T-cell (primary cell): ENCODE measurements at regions not wholly inside any gene's neighbourhood (a gene's known extent, or its start where the extent isn't known, plus 50 kb on each side); places are given as distances from the start of the nearest gene placed in this dataset.
A peak's percentile ranks its signal among the peaks of the same experiment; 100 is the strongest.

ENCODE experiments used
- ATAC-seq, 4 experiments: fragments of 200-7000 bp in 3 of 4; fragments of 150-1000 bp in 1 of 4; cut with Tn5 transposase; replicated peaks in 1 of 4; 1 replicate in 3 of 4; 2 replicates in 1 of 4; pipeline ENCODE4 v1.10.0; 2021; ENCODE audit warnings: moderate library complexity in 3 of 4, mild to moderate bottlenecking in 2 of 4, moderate number of reproducible peaks in 1 of 4
- CTCF ChIA-PET, 2 donors: fragments of 300-600 bp; sonication (Branson Sonifier 250); formaldehyde crosslinking; loops; one replicate each; lab custom pipeline; 2022; ENCODE audit warnings: antibody characterized with exemption in 2 of 2; lab: Charles Lee
- POLR2A ChIA-PET, 2 donors: fragments of 300-600 bp; sonication (Branson Sonifier 250); formaldehyde crosslinking; loops; one replicate each; lab custom pipeline; 2022; ENCODE audit warnings: antibody characterized with exemption in 2 of 2; lab: Charles Lee
- DNase-seq, 35 experiments: peaks; one replicate each; pipeline versions ENCODE4 v3.0.0 to v3.0.0-alpha.2; 2013 to 2023
- H3K27ac ChIP-seq: one replicate; pipeline ENCODE4 v1.5.1; 2013; ENCODE audit warnings: low read length
- H3K27me3 ChIP-seq, 2 experiments: replicated peaks in 1 of 2; 1 replicate in 1 of 2; 2 replicates in 1 of 2; pipeline versions ENCODE4 v1.6.1 to v1.7.0; 2013; ENCODE audit warnings: low read length in 1 of 2, mixed read lengths in 1 of 2; ENCODE audit not compliant: control insufficient read depth in 2 of 2, insufficient read depth in 2 of 2; ENCODE audit errors: extremely low read depth in 1 of 2
- H3K36me3 ChIP-seq, 2 donors: 1 replicate in 1 of 2; 2 replicates in 1 of 2; pipeline versions ENCODE4 v1.6.1 to v1.7.0; 2013; ENCODE audit warnings: low read length in 1 of 2; ENCODE audit not compliant: control insufficient read depth in 2 of 2, insufficient read depth in 1 of 2; ENCODE audit errors: extremely low read depth in 1 of 2
- H3K4me1 ChIP-seq, 2 experiments: 1 replicate in 1 of 2; 2 replicates in 1 of 2; pipeline versions ENCODE4 v1.6.1 to v1.7.0; 2013; ENCODE audit warnings: low read length in 2 of 2, mixed read lengths in 1 of 2; ENCODE audit not compliant: insufficient read depth in 2 of 2, control insufficient read depth in 1 of 2; ENCODE audit errors: extremely low read depth in 1 of 2
- H3K4me3 ChIP-seq, 2 donors: 1 replicate in 1 of 2; 2 replicates in 1 of 2; pipeline versions ENCODE4 v1.5.1 to v1.7.0; 2013; ENCODE audit warnings: mild to moderate bottlenecking in 2 of 2, low read length in 1 of 2, moderate library complexity in 1 of 2; ENCODE audit not compliant: control insufficient read depth in 1 of 2; ENCODE audit errors: extremely low read depth in 1 of 2
- H3K9me3 ChIP-seq: 2 replicates; pipeline ENCODE4 v1.7.0; 2013
- H3K27ac Mint-ChIP-seq, 2 donors: one replicate each; pipeline ENCODE4 v1.8.0; 2020 to 2021; ENCODE audit warnings: mild to moderate bottlenecking in 2 of 2, mixed read lengths in 2 of 2
- H3K27me3 Mint-ChIP-seq, 2 donors: one replicate each; pipeline ENCODE4 v1.8.0; 2021 to 2022; ENCODE audit warnings: mixed read lengths in 2 of 2
- H3K36me3 Mint-ChIP-seq: one replicate; pipeline ENCODE4 v1.8.0; 2021; ENCODE audit warnings: mixed read lengths
- H3K4me1 Mint-ChIP-seq, 3 donors: one replicate each; pipeline ENCODE4 v1.8.0; 2020 to 2022; ENCODE audit warnings: mixed read lengths in 3 of 3, mild to moderate bottlenecking in 1 of 3
- H3K4me3 Mint-ChIP-seq, 3 donors: one replicate each; pipeline ENCODE4 v1.8.0; 2020 to 2022; ENCODE audit warnings: mild to moderate bottlenecking in 3 of 3, mixed read lengths in 3 of 3, moderate library complexity in 3 of 3
- H3K9me3 Mint-ChIP-seq, 3 donors: one replicate each; pipeline ENCODE4 v1.8.0; 2020 to 2022; ENCODE audit warnings: mixed read lengths in 3 of 3
- WGBS: methylation state at CpG from one replicate; pipeline ENCODE4 v1.1.5; 2013; ENCODE audit warnings: missing lambda C conversion rate; ENCODE audit not compliant: insufficient coverage; 5-methylcytosine and 5-hydroxymethylcytosine counted together

DNA sequence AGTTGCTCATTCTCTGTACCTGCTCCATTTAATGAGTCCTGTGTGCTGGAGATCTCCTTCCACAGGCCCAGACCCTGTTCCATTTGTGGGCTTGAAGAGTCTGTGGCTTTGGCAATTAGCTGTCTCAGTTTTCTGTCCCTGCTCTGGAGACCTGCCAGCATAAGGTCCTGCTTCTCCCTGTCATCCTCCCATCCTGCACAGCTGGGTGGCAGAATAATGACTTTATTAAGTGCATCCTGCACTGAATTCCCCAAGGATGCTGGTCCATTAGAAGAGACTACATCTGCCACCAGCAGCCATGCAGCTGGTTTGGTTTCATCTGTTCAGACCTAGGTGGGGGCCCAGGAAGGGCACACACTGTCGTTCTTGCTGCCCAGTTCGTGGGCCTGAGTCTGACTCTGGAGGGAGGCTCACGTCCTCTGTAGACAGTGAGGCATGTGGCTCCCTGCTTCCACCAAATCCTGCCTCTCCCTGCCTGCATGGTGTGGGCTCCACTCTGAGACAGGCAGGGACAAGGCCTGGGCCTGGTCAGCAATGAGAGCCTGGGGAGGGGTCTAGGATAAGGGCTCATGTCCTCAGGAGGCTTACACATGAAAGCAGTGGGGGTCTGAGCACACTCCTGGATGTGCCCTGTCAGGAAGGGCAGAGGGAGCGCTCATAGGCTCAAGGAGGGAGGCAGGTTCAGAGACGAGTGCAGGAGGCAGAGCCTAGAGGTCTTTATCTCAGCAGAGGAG is 78.4 kb upstream of the PRR23E start:
- Mint-ChIP-seq H3K9me3 (peaks cover 8 to 20% (median 9%) of the 10 kb centered on the region in 3 donors), H3K27me3 (peaks cover 1 to 18% of the 10 kb centered on the region in 2 donors), H3K27ac (no peak overlapping the region), H3K36me3 (no peaks in the 10 kb centered on the region), H3K4me1 (no peaks in the 10 kb centered on the region), H3K4me3 (no peak overlapping the region)
- no peak overlapping the region for H3K27ac ChIP-seq
- H3K36me3 ChIP-seq, result no peaks in the 10 kb centered on the region
- peaks cover 0 to 6% of the 10 kb centered on the region in 2 experiments for H3K27me3 ChIP-seq
- ChIA-PET CTCF (no interaction called here), POLR2A (no interaction called here)
- H3K9me3 ChIP-seq, result no peaks in the 10 kb centered on the region
- ATAC-seq (no peak), DNase-seq (no peak)
- H3K4me3 ChIP-seq, result no peak overlapping the region
- WGBS, result 87% methylated on average over 2 of the region's 5 CpGs
- no peaks in the 10 kb centered on the region for H3K4me1 ChIP-seq

- Histone ChIP-seq H3K9me3 (no peaks in the 10 kb centered on the region), H3K27ac (no peak overlapping the region), H3K4me1 (no peaks in the 10 kb centered on the region), H3K27me3 (peaks cover 0 to 6% of the 10 kb centered on the region in 2 experiments), H3K36me3 (no peaks in the 10 kb centered on the region), H3K4me3 (no peak overlapping the region)
- Mint-ChIP-seq H3K36me3 (no peaks in the 10 kb centered on the region), H3K4me3 (no peak overlapping the region), H3K9me3 (peaks cover 8 to 20% (median 9%) of the 10 kb centered on the region in 3 donors), H3K27ac (no peak overlapping the region), H3K4me1 (no peaks in the 10 kb centered on the region), H3K27me3 (peaks cover 9 to 13% of the 10 kb centered on the region in 2 donors)
- DNase-seq, result no peak
- CTCF ChIA-PET, result no interaction called here
- POLR2A ChIA-PET, result no interaction called here
- 70% methylated on average over 2 of the region's 3 CpGs for WGBS
- no peak for ATAC-seq
Measured at GRCh38 chr3:127115691-127116351, 77.1 kb upstream of the PRR23E start.

- ATAC-seq (no peak), DNase-seq (no peak)
- Mint-ChIP-seq H3K36me3 (no peaks in the 10 kb centered on the region), H3K4me1 (no peaks in the 10 kb centered on the region), H3K27me3 (peaks cover 13 to 22% of the 10 kb centered on the region in 2 donors), H3K4me3 (no peak overlapping the region), H3K27ac (no peak overlapping the region), H3K9me3 (peaks cover 0 to 1% (median 0%) of the 10 kb centered on the region in 3 donors)
- 94% methylated on average over 2 of the region's 3 CpGs for WGBS
- no peak overlapping the region for H3K27ac ChIP-seq
- no peaks in the 10 kb centered on the region for H3K9me3 ChIP-seq
- H3K4me1 ChIP-seq, result no peaks in the 10 kb centered on the region
- POLR2A ChIA-PET, result no interaction called here
- H3K36me3 ChIP-seq, result no peaks in the 10 kb centered on the region
- CTCF ChIA-PET, result no interaction called here
- H3K27me3 ChIP-seq, result peaks cover 0 to 19% of the 10 kb centered on the region in 2 experiments
- no peak overlapping the region for H3K4me3 ChIP-seq
Measured at GRCh38 chr3:127118366-127118765, 74.6 kb upstream of the PRR23E start.

GRCh38 chr3:127119693-127120464 is 73.1 kb upstream of the PRR23E start:
- CTCF ChIA-PET, result no interaction called here
- no peak for DNase-seq

GRCh38 chr3:127120851-127121647 is 71.9 kb upstream of the PRR23E start:
- ChIA-PET POLR2A (no interaction called here), CTCF (no interaction called here)
- Histone ChIP-seq H3K4me1 (no peaks in the 10 kb centered on the region), H3K27ac (no peak overlapping the region), H3K4me3 (no peak overlapping the region), H3K27me3 (peaks cover 0 to 22% of the 10 kb centered on the region in 2 experiments), H3K36me3 (no peaks in the 10 kb centered on the region), H3K9me3 (no peaks in the 10 kb centered on the region)
- peak in 1 of 35 experiments; percentile 4 for DNase-seq
- H3K36me3 Mint-ChIP-seq, result no peaks in the 10 kb centered on the region
- no peak overlapping the region for H3K4me3 Mint-ChIP-seq
- H3K9me3 Mint-ChIP-seq, result no peaks in the 10 kb centered on the region
- no peak for ATAC-seq
- no peaks in the 10 kb centered on the region for H3K4me1 Mint-ChIP-seq
- 84% methylated on average over 11 of the region's 13 CpGs for WGBS
- H3K27me3 Mint-ChIP-seq, result peaks cover 21 to 28% of the 10 kb centered on the region in 2 donors
- H3K27ac Mint-ChIP-seq, result no peak overlapping the region

More at GRCh38 chr3:127119693-127120464, 73.1 kb upstream of the PRR23E start:
- H3K27ac Mint-ChIP-seq, result no peak overlapping the region
- no peaks in the 10 kb centered on the region for H3K9me3 Mint-ChIP-seq
- H3K27me3 Mint-ChIP-seq, result peaks cover 21 to 28% of the 10 kb centered on the region in 2 donors
- Histone ChIP-seq H3K36me3 (no peaks in the 10 kb centered on the region), H3K9me3 (no peaks in the 10 kb centered on the region), H3K27me3 (peaks cover 0 to 26% of the 10 kb centered on the region in 2 experiments), H3K4me3 (no peak overlapping the region), H3K27ac (no peak overlapping the region), H3K4me1 (no peaks in the 10 kb centered on the region)
- H3K36me3 Mint-ChIP-seq, result no peaks in the 10 kb centered on the region
- no peak overlapping the region for H3K4me3 Mint-ChIP-seq
- no peaks in the 10 kb centered on the region for H3K4me1 Mint-ChIP-seq
- ATAC-seq, result no peak
- 62% methylated on average over 3 of the region's 5 CpGs for WGBS
- POLR2A ChIA-PET, result no interaction called here

DNA sequence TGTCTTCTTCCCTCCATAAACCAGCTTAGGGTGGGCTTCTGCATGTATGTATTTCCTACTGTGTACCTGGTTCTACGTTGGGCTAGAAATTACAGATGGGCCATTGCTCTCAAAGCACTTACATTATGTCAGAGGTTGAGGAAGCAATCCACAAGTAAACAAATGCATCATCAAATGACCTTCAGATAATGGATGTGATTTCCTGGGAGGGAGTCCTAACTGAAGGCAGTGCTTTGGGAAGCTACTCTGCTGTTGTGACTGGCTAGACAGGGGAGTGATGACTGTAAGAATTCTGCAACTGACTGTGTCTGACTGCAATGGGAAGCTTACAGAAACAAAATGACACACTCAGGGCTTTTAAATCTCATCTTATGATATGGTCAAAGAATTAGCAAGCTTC is 71.0 kb upstream of the PRR23E start:
- H3K27ac Mint-ChIP-seq, result no peak overlapping the region
- no peaks in the 10 kb centered on the region for H3K36me3 Mint-ChIP-seq
- POLR2A ChIA-PET, result no interaction called here
- no peak overlapping the region for H3K4me3 ChIP-seq
- ATAC-seq, result no peak
- CTCF ChIA-PET, result no interaction called here
- H3K9me3 Mint-ChIP-seq, result no peaks in the 10 kb centered on the region
- H3K27me3 ChIP-seq, result peaks cover 0 to 24% of the 10 kb centered on the region in 2 experiments
- no peaks in the 10 kb centered on the region for H3K4me1 Mint-ChIP-seq
- no peaks in the 10 kb centered on the region for H3K9me3 ChIP-seq
- no peaks in the 10 kb centered on the region for H3K36me3 ChIP-seq
- DNase-seq, result no peak
- no peak overlapping the region for H3K4me3 Mint-ChIP-seq
- H3K27me3 Mint-ChIP-seq, result peaks cover 24 to 25% of the 10 kb centered on the region in 2 donors
- H3K4me1 ChIP-seq, result no peaks in the 10 kb centered on the region
- no CpG with 5 or more reads among the region's 1 CpG for WGBS
- no peak overlapping the region for H3K27ac ChIP-seq
